SK-N-SH (cell line): ENCODE measurements at regions not wholly inside any gene's neighbourhood (a gene's known extent, or its start where the extent isn't known, plus 50 kb on each side); places are given as distances from the start of the nearest gene placed in this dataset.

Experiments used
- CTCF ChIA-PET: fragments of 300-600, 350-600 bp; formaldehyde crosslinking; extraction: SDS; loops from one replicate; lab custom pipeline; 2021; lab: Yijun Ruan, JAX
- POLR2A ChIA-PET: fragments of 350-600 bp; sonication (Branson Sonifier 250); formaldehyde crosslinking; extraction: SDS; loops from one replicate; lab custom pipeline; 2020; ENCODE audit warnings: antibody characterized with exemption, inconsistent platforms; lab: Yijun Ruan, JAX
- DNase-seq: peaks from one replicate; pipeline ENCODE4 v3.0.0; 2012
- H2AFZ ChIP-seq: fragments of 200-600 bp; sonication (generic); 2 replicates; pipeline ENCODE4 v1.8.1; 2016; ENCODE audit warnings: antibody characterized with exemption, mild to moderate bottlenecking, low read depth
- H3F3A ChIP-seq: fragments of 200-600 bp; sonication (generic); replicated peaks from 2 replicates; pipeline ENCODE3; 2016; ENCODE audit warnings: antibody characterized with exemption, mild to moderate bottlenecking; ENCODE audit not compliant: insufficient read depth
- H3K27ac ChIP-seq, 2 experiments: fragments of 200-500 bp in 1 of 2; fragments of 200-600 bp in 1 of 2; sonication (Bioruptor generic) in 1 of 2; sonication (generic), shearing (Covaris generic) in 1 of 2; 2 replicates each; pipeline versions ENCODE4 v1.5.1 to v1.6.1; 2014 to 2016; ENCODE audit warnings: low read depth in 2 of 2, inconsistent platforms in 1 of 2, low read length in 1 of 2, mild to moderate bottlenecking in 1 of 2, mixed read lengths in 1 of 2
- H3K27me3 ChIP-seq: fragments of 200-600 bp; sonication (generic), shearing (Covaris generic); 2 replicates; pipeline ENCODE4 v1.6.1; 2016; ENCODE audit warnings: mixed run types; ENCODE audit not compliant: insufficient read depth
- H3K36me3 ChIP-seq, 2 experiments: fragments of 200-500 bp in 1 of 2; fragments of 200-600 bp in 1 of 2; sonication (Bioruptor generic) in 1 of 2; sonication (generic) in 1 of 2; replicated peaks in 1 of 2; 2 replicates each; pipeline versions ENCODE3 to v1.5.1; 2014 to 2016; ENCODE audit warnings: low read length in 1 of 2, mild to moderate bottlenecking in 1 of 2; ENCODE audit not compliant: insufficient read depth in 2 of 2, control insufficient read depth in 1 of 2
- H3K4me1 ChIP-seq, 2 experiments: fragments of 200-500 bp in 1 of 2; fragments of 200-600 bp in 1 of 2; sonication (Bioruptor generic) in 1 of 2; sonication (generic), shearing (Covaris generic) in 1 of 2; 2 replicates each; pipeline versions ENCODE4 v1.5.1 to v1.6.1; 2014 to 2016; ENCODE audit warnings: low read depth in 1 of 2, low read length in 1 of 2, mixed run types in 1 of 2; ENCODE audit not compliant: insufficient read depth in 2 of 2, control insufficient read depth in 1 of 2
- H3K4me2 ChIP-seq: fragments of 200-600 bp; sonication (generic), shearing (Covaris generic); 2 replicates; pipeline ENCODE4 v1.6.1; 2017; ENCODE audit warnings: mixed run types
- H3K4me3 ChIP-seq, 2 experiments: fragments of 200-500 bp in 1 of 2; fragments of 200-600 bp in 1 of 2; sonication (Bioruptor generic) in 1 of 2; sonication (generic), shearing (Covaris generic) in 1 of 2; 2 replicates each; pipeline versions ENCODE4 v1.5.1 to v1.8.1; 2014 to 2016; ENCODE audit warnings: low read depth in 2 of 2, inconsistent platforms in 1 of 2, low read length in 1 of 2, mild to moderate bottlenecking in 1 of 2, mixed read lengths in 1 of 2, moderate library complexity in 1 of 2
- H3K79me2 ChIP-seq: fragments of 200-600 bp; sonication (generic); 2 replicates; pipeline ENCODE4 v1.8.1; 2017; ENCODE audit warnings: mild to moderate bottlenecking; ENCODE audit not compliant: insufficient read depth
- H3K9ac ChIP-seq: fragments of 200-600 bp; sonication (generic); 2 replicates; pipeline ENCODE4 v1.6.1; 2017; ENCODE audit warnings: mixed run types
- H3K9me2 ChIP-seq: fragments of 200-600 bp; sonication (generic); 2 replicates; pipeline ENCODE4 v1.6.1; 2017; ENCODE audit warnings: mixed run types
- H3K9me3 ChIP-seq: fragments of 200-600 bp; sonication (generic); 2 replicates; pipeline ENCODE4 v1.6.1; 2017; ENCODE audit warnings: mixed run types, mild to moderate bottlenecking, moderate library complexity
- H4K20me1 ChIP-seq: fragments of 200-600 bp; sonication (generic); 2 replicates; pipeline ENCODE4 v1.6.1; 2017; ENCODE audit warnings: mild to moderate bottlenecking, mixed run types; ENCODE audit not compliant: insufficient read depth
- ELF1 ChIP-seq: IDR thresholded peaks from 2 replicates; pipeline ENCODE4 v1.4.0; 2012
- EZH2phosphoT487 ChIP-seq: fragments of 200-600 bp; sonication (generic); IDR thresholded peaks from 2 replicates; pipeline ENCODE4 v1.6.1; 2017; ENCODE audit warnings: low read depth, mixed run types, mild to moderate bottlenecking, antibody characterized with exemption, moderate library complexity, borderline replicate concordance
- FOSL2 ChIP-seq: IDR thresholded peaks from 2 replicates; pipeline ENCODE4 v1.4.0; 2012; ENCODE audit warnings: low read depth, mild to moderate bottlenecking, moderate library complexity, borderline replicate concordance
- FOXJ3 ChIP-seq: sonication (generic); formaldehyde crosslinking; IDR thresholded peaks from 2 replicates; pipeline ENCODE4 v1.5.1; 2020; ENCODE audit warnings: mild to moderate bottlenecking, missing genetic modification reagents
- GATA2 ChIP-seq: sonication (generic); formaldehyde crosslinking; IDR thresholded peaks from 2 replicates; pipeline ENCODE4 v1.5.0; 2020; ENCODE audit warnings: mild to moderate bottlenecking, missing genetic modification reagents
- IRF3 ChIP-seq: fragments of 150-350 bp; IDR thresholded peaks from 2 replicates; pipeline ENCODE4 v1.6.1; 2016; ENCODE audit warnings: mild to moderate bottlenecking, low read depth, low read length
- MXI1 ChIP-seq: IDR thresholded peaks from 2 replicates; pipeline ENCODE4 v1.6.1; 2012; ENCODE audit warnings: mild to moderate bottlenecking, low read depth, low read length, improper control_type of control experiment
- NFIC ChIP-seq: IDR thresholded peaks from 2 replicates; pipeline ENCODE4 v1.4.0; 2012; ENCODE audit warnings: borderline replicate concordance
- RCOR1 ChIP-seq: fragments of 150-350 bp; IDR thresholded peaks from 2 replicates; pipeline ENCODE4 v1.6.1; 2017; ENCODE audit warnings: antibody characterized with exemption, low read length
- REST ChIP-seq: IDR thresholded peaks from 2 replicates; pipeline ENCODE4 v1.6.1; 2012; ENCODE audit warnings: mild to moderate bottlenecking, low read depth, low read length, moderate library complexity
- RFX5 ChIP-seq: IDR thresholded peaks from 2 replicates; pipeline ENCODE4 v1.6.1; 2012; ENCODE audit warnings: mild to moderate bottlenecking, improper control_type of control experiment, low read length
- RXRA ChIP-seq: IDR thresholded peaks from 2 replicates; pipeline ENCODE4 v1.4.0; 2012; ENCODE audit warnings: low read depth, mild to moderate bottlenecking, borderline replicate concordance
- SMC3 ChIP-seq: IDR thresholded peaks from 2 replicates; pipeline ENCODE4 v1.6.1; 2012; ENCODE audit warnings: low read depth, low read length, improper control_type of control experiment
- TAF1 ChIP-seq: IDR thresholded peaks from 2 replicates; pipeline ENCODE4 v1.6.1; 2012; ENCODE audit warnings: low read depth, mild to moderate bottlenecking, low read length, moderate library complexity, borderline replicate concordance
- YY1 ChIP-seq: IDR thresholded peaks from 2 replicates; pipeline ENCODE4 v1.4.0; 2012; ENCODE audit warnings: low read depth, mild to moderate bottlenecking
- ZBTB33 ChIP-seq: IDR thresholded peaks from 2 replicates; pipeline ENCODE4 v1.4.0; 2012; ENCODE audit warnings: low read depth, borderline replicate concordance
- WGBS: methylation state at CpG from one replicate; pipeline ENCODE4 v1.1.6; 2017; ENCODE audit warnings: low lambda C conversion rate; 5-methylcytosine and 5-hydroxymethylcytosine counted together
- TF ChIP-seq, protein P1 (sequence below): IDR thresholded peaks from 2 replicates; pipeline ENCODE4 v1.4.0; 2012; ENCODE audit warnings: low read depth

DNA sequence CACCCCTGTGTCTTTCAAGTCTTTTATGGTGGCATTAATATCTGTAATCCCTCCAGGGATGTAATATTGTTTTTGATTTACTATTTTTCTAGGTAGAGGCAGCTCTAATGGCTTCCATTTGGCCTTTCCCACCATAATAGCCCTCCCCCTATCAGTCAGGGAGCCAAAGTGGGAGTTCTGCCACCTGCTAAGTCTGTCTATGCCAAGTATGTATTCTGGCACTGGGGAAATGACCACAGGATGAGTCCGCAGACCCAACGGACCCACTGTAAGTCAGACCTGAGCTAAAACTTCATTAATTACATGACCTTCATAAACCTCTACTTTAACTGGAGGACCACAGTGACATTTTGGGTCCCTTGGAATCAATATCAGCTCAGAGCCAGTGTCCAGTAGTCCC is 77.1 kb downstream of the GBP6 start:
- no peak overlapping the region for H3K27ac ChIP-seq
- H3K9ac ChIP-seq, result no peak overlapping the region
- WGBS, result 33% methylated on average over 2 of the region's 2 CpGs
- no peaks in the 10 kb centered on the region for H3K36me3 ChIP-seq
- no peaks in the 10 kb centered on the region for H3F3A ChIP-seq
- H3K4me3 ChIP-seq, result no peak overlapping the region
- ChIA-PET POLR2A (no interaction called here), CTCF (interaction anchor here (2.0 kb wide), 1 partner anchor 83 kb away, joined by 4 read pairs; no protein-coding TSS in a partner anchor)
- no peaks in the 10 kb centered on the region for H3K27me3 ChIP-seq
- H3K9me3 ChIP-seq, result no peaks in the 10 kb centered on the region
- H3K4me2 ChIP-seq, result no peak overlapping the region
- H3K4me1 ChIP-seq, result no peaks in the 10 kb centered on the region
- no peak for DNase-seq
- no peak overlapping the region for H2AFZ ChIP-seq
- no peaks in the 10 kb centered on the region for H3K79me2 ChIP-seq
- no peaks in the 10 kb centered on the region for H4K20me1 ChIP-seq
- H3K9me2 ChIP-seq, result no peaks in the 10 kb centered on the region
- TF ChIP-seq YY1 (no peak), GATA2 (no peak), REST (no peak), ZBTB33 (no peak), MXI1 (no peak), EZH2phosphoT487 (no peak), TAF1 (no peak), FOXJ3 (CRISPR knock-in tag) (no peak), SMC3 (no peak), IRF3 (no peak), RCOR1 (no peak), FOSL2 (no peak), ELF1 (no peak), NFIC (no peak), RXRA (no peak), RFX5 (no peak)
- TF ChIP-seq, protein P1, sequence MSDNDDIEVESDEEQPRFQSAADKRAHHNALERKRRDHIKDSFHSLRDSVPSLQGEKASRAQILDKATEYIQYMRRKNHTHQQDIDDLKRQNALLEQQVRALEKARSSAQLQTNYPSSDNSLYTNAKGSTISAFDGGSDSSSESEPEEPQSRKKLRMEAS, result no peak
